IMR-90 (cell line): ENCODE measurements at regions not wholly inside any gene's neighbourhood (a gene's known extent, or its start where the extent isn't known, plus 50 kb on each side); places are given as distances from the start of the nearest gene placed in this dataset.

Experiments
- ATAC-seq: fragments of 200-7000 bp; cut with Tn5 transposase; 2 replicates; pipeline ENCODE4 v1.9.1; 2020; ENCODE audit warnings: low read depth, mild to moderate bottlenecking, moderate library complexity
- BruUV-seq: library from RNA; stranded (reverse); fragments of 400-500 nt; replicated peaks from 2 replicates; lab custom pipeline; 2021; lab: Mats Ljungman, UMichigan
- CTCF ChIA-PET: fragments of 300-600 bp; formaldehyde crosslinking; extraction: SDS; loops from one replicate; lab custom pipeline; 2021; ENCODE audit warnings: antibody characterized with exemption; lab: Yijun Ruan, JAX
- POLR2A ChIA-PET: fragments of 300-600 bp; sonication (Branson Sonifier 250); formaldehyde crosslinking; loops from one replicate; lab custom pipeline; 2022; ENCODE audit warnings: antibody characterized with exemption; ENCODE audit not compliant: unreplicated experiment; lab: Charles Lee
- DNase-seq: peaks from one replicate; pipeline ENCODE4 v3.0.0; 2013
- H2AFZ ChIP-seq: replicated peaks from 2 replicates; pipeline ENCODE3; 2013; ENCODE audit warnings: low read length, mild to moderate bottlenecking; ENCODE audit not compliant: poor library complexity
- H2AK5ac ChIP-seq: 2 replicates; pipeline ENCODE4 v1.6.1; 2013; ENCODE audit warnings: low read depth, low read length, inconsistent platforms
- H2AK9ac ChIP-seq: replicated peaks from 2 replicates; pipeline ENCODE3; 2013; ENCODE audit warnings: mild to moderate bottlenecking, low read depth, low read length, moderate library complexity; ENCODE audit not compliant: poor library complexity
- H2BK120ac ChIP-seq: 2 replicates; pipeline ENCODE4 v1.6.1; 2013; ENCODE audit warnings: low read depth, low read length, inconsistent platforms
- H2BK15ac ChIP-seq: 3 replicates; pipeline ENCODE4 v1.6.1; 2013; ENCODE audit warnings: low read depth, low read length, inconsistent platforms
- H2BK20ac ChIP-seq: 2 replicates; pipeline ENCODE4 v1.6.1; 2013; ENCODE audit warnings: low read depth, mild to moderate bottlenecking, inconsistent platforms, low read length, moderate library complexity
- H2BK5ac ChIP-seq: 2 replicates; pipeline ENCODE4 v1.6.1; 2013; ENCODE audit warnings: mild to moderate bottlenecking, low read depth, low read length, inconsistent platforms; ENCODE audit not compliant: poor library complexity, severe bottlenecking
- H3K14ac ChIP-seq: replicated peaks from 2 replicates; pipeline ENCODE4 v1.6.1; 2013; ENCODE audit warnings: low read depth, low read length, inconsistent platforms
- H3K18ac ChIP-seq: 2 replicates; pipeline ENCODE4 v1.6.1; 2013; ENCODE audit warnings: low read depth, low read length, control low read depth
- H3K23ac ChIP-seq: 2 replicates; pipeline ENCODE4 v1.6.1; 2013; ENCODE audit warnings: low read depth, low read length, inconsistent platforms
- H3K27ac ChIP-seq: 2 replicates; pipeline ENCODE4 v1.5.1; 2013; ENCODE audit warnings: mild to moderate bottlenecking, control low read depth, low read length; ENCODE audit not compliant: insufficient read depth
- H3K27me3 ChIP-seq: 2 replicates; pipeline ENCODE4 v1.6.1; 2013; ENCODE audit warnings: low read length; ENCODE audit not compliant: control insufficient read depth, insufficient read depth
- H3K36me3 ChIP-seq: 2 replicates; pipeline ENCODE4 v1.6.1; 2013; ENCODE audit warnings: low read length, mixed read lengths; ENCODE audit not compliant: control insufficient read depth, insufficient read depth
- H3K4ac ChIP-seq: 2 replicates; pipeline ENCODE4 v1.6.1; 2013; ENCODE audit warnings: low read depth, low read length, inconsistent platforms
- H3K4me1 ChIP-seq: 2 replicates; pipeline ENCODE4 v1.6.1; 2013; ENCODE audit warnings: low read length, mixed read lengths; ENCODE audit not compliant: control insufficient read depth, insufficient read depth
- H3K4me2 ChIP-seq: 2 replicates; pipeline ENCODE4 v1.6.1; 2013; ENCODE audit warnings: low read depth, mild to moderate bottlenecking, control low read depth, low read length, moderate library complexity
- H3K4me3 ChIP-seq: 2 replicates; pipeline ENCODE4 v1.5.1; 2013; ENCODE audit warnings: low read depth, mild to moderate bottlenecking, control low read depth, low read length, moderate library complexity; ENCODE audit not compliant: insufficient read depth
- H3K56ac ChIP-seq: 2 replicates; pipeline ENCODE4 v1.6.1; 2013; ENCODE audit warnings: low read length, inconsistent platforms; ENCODE audit not compliant: insufficient read depth; ENCODE audit errors: extremely low read depth
- H3K79me1 ChIP-seq, 2 experiments: 2 replicates each; pipeline ENCODE4 v1.6.1; 2013; ENCODE audit warnings: low read length in 2 of 2, inconsistent platforms in 1 of 2, low read depth in 1 of 2
- H3K9ac ChIP-seq: 2 replicates; pipeline ENCODE4 v1.6.1; 2013; ENCODE audit warnings: low read depth, low read length, control low read depth
- H3K9me1 ChIP-seq: 2 replicates; pipeline ENCODE4 v1.6.1; 2013; ENCODE audit warnings: low read length, inconsistent platforms; ENCODE audit not compliant: insufficient read depth
- H3K9me3 ChIP-seq: 2 replicates; pipeline ENCODE4 v1.6.1; 2013; ENCODE audit warnings: low read length; ENCODE audit not compliant: control insufficient read depth, insufficient read depth
- H4K20me1 ChIP-seq: 2 replicates; pipeline ENCODE4 v1.6.1; 2013; ENCODE audit warnings: low read length, inconsistent platforms; ENCODE audit not compliant: insufficient read depth
- H4K5ac ChIP-seq: 2 replicates; pipeline ENCODE4 v1.6.1; 2013; ENCODE audit warnings: mild to moderate bottlenecking, low read depth, low read length, control low read depth
- H4K8ac ChIP-seq, 2 experiments: 2 replicates each; pipeline ENCODE4 v1.6.1; 2013; ENCODE audit warnings: low read depth in 2 of 2, low read length in 2 of 2, control low read depth in 1 of 2, inconsistent platforms in 1 of 2
- H4K91ac ChIP-seq: 2 replicates; pipeline ENCODE4 v1.6.1; 2013; ENCODE audit warnings: low read depth, low read length, inconsistent platforms; ENCODE audit not compliant: insufficient read depth
- BHLHE40 ChIP-seq: fragments of 150-350 bp; IDR thresholded peaks from 2 replicates; pipeline ENCODE4 v1.6.1; 2016; ENCODE audit warnings: mild to moderate bottlenecking, low read depth, low read length
- CEBPB ChIP-seq: IDR thresholded peaks from 2 replicates; pipeline ENCODE4 v1.6.1; 2012; ENCODE audit warnings: low read depth, low read length, improper control_type of control experiment
- NFE2L2 ChIP-seq: fragments of 150-350 bp; IDR thresholded peaks from 2 replicates; pipeline ENCODE4 v1.6.1; 2016; ENCODE audit warnings: low read depth, mild to moderate bottlenecking, low read length
- POLR2A ChIP-seq: IDR thresholded peaks from 2 replicates; pipeline ENCODE4 v1.6.1; 2012; ENCODE audit warnings: mild to moderate bottlenecking, low read depth, low read length
- RCOR1 ChIP-seq: IDR thresholded peaks from 2 replicates; pipeline ENCODE4 v1.6.1; 2012; ENCODE audit warnings: mild to moderate bottlenecking, low read length, improper control_type of control experiment; ENCODE audit not compliant: insufficient replicate concordance
- RFX5 ChIP-seq: IDR thresholded peaks from 2 replicates; pipeline ENCODE4 v1.8.0; 2012; ENCODE audit warnings: low read depth, mild to moderate bottlenecking, low read length, moderate library complexity
- SMC3 ChIP-seq: fragments of 150-350 bp; IDR thresholded peaks from 2 replicates; pipeline ENCODE4 v1.6.1; 2016; ENCODE audit warnings: low read depth, mild to moderate bottlenecking, antibody characterized with exemption, low read length, moderate library complexity
- dilution Hi-C: fragments of 300-500 bp; cut with HindIII; formaldehyde crosslinking; loops from one replicate; pipeline ENCODE4 v1.14.3; 2018; ENCODE audit warnings: low sequenced_read_pairs; ENCODE audit not compliant: unreplicated experiment
- in situ Hi-C: fragments of 300-500 bp; cut with MboI; formaldehyde crosslinking; loops from 3 replicates; pipeline ENCODE4 v1.14.3; 2019; ENCODE audit warnings: low sequenced_read_pairs, inconsistent platforms, mixed read lengths
- intact Hi-C: fragments of 100-400 bp; cut with micrococcal nuclease; formaldehyde crosslinking; loops from 2 replicates; pipeline ENCODE4 v1.10.0; 2022
- TF ChIP-seq, protein P1 (sequence below): fragments of 150-350 bp; IDR thresholded peaks from 2 replicates; pipeline ENCODE4 v1.6.1; 2017; ENCODE audit warnings: mild to moderate bottlenecking, antibody characterized with exemption, low read length, low read depth
- TF ChIP-seq, protein P2 (sequence below): fragments of 150-350 bp; IDR thresholded peaks from 2 replicates; pipeline ENCODE4 v1.6.1; 2016; ENCODE audit warnings: low read depth, mild to moderate bottlenecking, low read length, moderate library complexity, borderline replicate concordance

DNA sequence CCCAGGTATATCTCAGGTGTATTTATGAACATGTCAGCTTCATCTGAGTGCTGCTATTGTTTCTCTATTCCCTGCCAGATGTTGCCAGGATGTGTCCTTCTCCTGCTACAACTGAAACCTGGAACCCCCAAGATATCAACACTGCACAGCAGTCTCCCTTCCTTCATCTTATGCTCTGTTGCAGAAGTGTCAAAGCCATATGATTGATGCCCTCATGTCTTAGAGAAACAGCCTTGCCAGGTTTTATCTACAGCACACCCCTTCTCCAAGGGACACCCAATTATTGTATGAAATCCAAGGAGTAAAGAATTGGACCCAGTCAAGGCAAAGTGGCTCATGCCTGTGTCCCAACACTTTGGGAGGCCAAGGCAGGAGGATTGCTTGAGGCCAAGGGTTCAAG, 60.5 kb upstream of the GHITM start:
- no peak overlapping the region for H3K14ac ChIP-seq
- H3K9me1 ChIP-seq: no peaks in the 10 kb centered on the region
- H2BK15ac ChIP-seq: no peak overlapping the region
- H4K5ac ChIP-seq: no peak overlapping the region
- no peak overlapping the region for H3K18ac ChIP-seq
- H3K36me3 ChIP-seq: no peaks in the 10 kb centered on the region
- H2BK20ac ChIP-seq: no peak overlapping the region
- H3K4me1 ChIP-seq: peaks cover 2% of the 10 kb centered on the region; the same call in 1 of the 2 replicates
- TF ChIP-seq, protein P1, sequence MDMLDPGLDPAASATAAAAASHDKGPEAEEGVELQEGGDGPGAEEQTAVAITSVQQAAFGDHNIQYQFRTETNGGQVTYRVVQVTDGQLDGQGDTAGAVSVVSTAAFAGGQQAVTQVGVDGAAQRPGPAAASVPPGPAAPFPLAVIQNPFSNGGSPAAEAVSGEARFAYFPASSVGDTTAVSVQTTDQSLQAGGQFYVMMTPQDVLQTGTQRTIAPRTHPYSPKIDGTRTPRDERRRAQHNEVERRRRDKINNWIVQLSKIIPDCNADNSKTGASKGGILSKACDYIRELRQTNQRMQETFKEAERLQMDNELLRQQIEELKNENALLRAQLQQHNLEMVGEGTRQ: no peak
- TF ChIP-seq BHLHE40: no peak
- no peak for TF ChIP-seq SMC3
- no peak for TF ChIP-seq POLR2A
- no peak for TF ChIP-seq NFE2L2
- TF ChIP-seq, protein P2, sequence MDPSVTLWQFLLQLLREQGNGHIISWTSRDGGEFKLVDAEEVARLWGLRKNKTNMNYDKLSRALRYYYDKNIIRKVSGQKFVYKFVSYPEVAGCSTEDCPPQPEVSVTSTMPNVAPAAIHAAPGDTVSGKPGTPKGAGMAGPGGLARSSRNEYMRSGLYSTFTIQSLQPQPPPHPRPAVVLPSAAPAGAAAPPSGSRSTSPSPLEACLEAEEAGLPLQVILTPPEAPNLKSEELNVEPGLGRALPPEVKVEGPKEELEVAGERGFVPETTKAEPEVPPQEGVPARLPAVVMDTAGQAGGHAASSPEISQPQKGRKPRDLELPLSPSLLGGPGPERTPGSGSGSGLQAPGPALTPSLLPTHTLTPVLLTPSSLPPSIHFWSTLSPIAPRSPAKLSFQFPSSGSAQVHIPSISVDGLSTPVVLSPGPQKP: no peak
- TF ChIP-seq CEBPB: no peak
- no peak for TF ChIP-seq RFX5
- TF ChIP-seq RCOR1: no peak
- no peak overlapping the region for H4K91ac ChIP-seq
- BruUV-seq: no TSS peak
- ATAC-seq (no peak), DNase-seq (no peak)
- intact Hi-C loops (no loop called here), in situ Hi-C loops (no loop called here), dilution Hi-C loops (no loop called here)
- no peak overlapping the region for H3K4ac ChIP-seq
- no peak overlapping the region for H3K56ac ChIP-seq
- H4K8ac ChIP-seq: no peak overlapping the region
- H4K20me1 ChIP-seq: no peaks in the 10 kb centered on the region
- H2AFZ ChIP-seq: no peak overlapping the region
- no peak overlapping the region for H2BK5ac ChIP-seq
- no peaks in the 10 kb centered on the region for H3K27me3 ChIP-seq
- ChIA-PET CTCF (no interaction called here), POLR2A (no interaction called here)
- no peak overlapping the region for H3K23ac ChIP-seq
- no peak overlapping the region for H3K4me3 ChIP-seq
- no peak overlapping the region for H3K9ac ChIP-seq
- H2AK9ac ChIP-seq: no peak overlapping the region
- H2AK5ac ChIP-seq: no peak overlapping the region
- H2BK120ac ChIP-seq: no peak overlapping the region
- no peaks in the 10 kb centered on the region for H3K9me3 ChIP-seq
- H3K4me2 ChIP-seq: no peak overlapping the region
- H3K79me1 ChIP-seq: no peaks in the 10 kb centered on the region
- H3K27ac ChIP-seq: no peak overlapping the region
